Activated B cell treated with CpG ODN at 0.5 μM for 24 hours (primary cell): ENCODE measurements at regions not wholly inside any gene's neighbourhood (a gene's known extent, or its start where the extent isn't known, plus 50 kb on each side); places are given as distances from the start of the nearest gene placed in this dataset.

Experiments
- ATAC-seq: fragments of 200-7000 bp; cut with Tn5 transposase; one replicate; pipeline ENCODE4 v1.10.0; 2021; ENCODE audit warnings: low read depth, mild to moderate bottlenecking, moderate library complexity
- CTCF ChIA-PET: fragments of 350-600 bp; sonication (Branson Sonifier 250); formaldehyde crosslinking; loops from one replicate; lab custom pipeline; 2021; ENCODE audit warnings: antibody characterized with exemption; lab: Charles Lee
- POLR2A ChIA-PET: fragments of 350-600 bp; sonication (Branson Sonifier 250); formaldehyde crosslinking; loops from one replicate; lab custom pipeline; 2021; ENCODE audit warnings: antibody characterized with exemption; lab: Charles Lee
- DNase-seq: peaks from one replicate; pipeline ENCODE4 v3.0.0; 2022
- H3K27ac Mint-ChIP-seq: one replicate; pipeline ENCODE4 v1.8.0; 2020; ENCODE audit warnings: mixed read lengths
- H3K27me3 Mint-ChIP-seq: one replicate; pipeline ENCODE4 v1.8.0; 2021; ENCODE audit warnings: mixed read lengths
- H3K36me3 Mint-ChIP-seq: one replicate; pipeline ENCODE4 v1.8.0; 2021; ENCODE audit warnings: low read depth, mixed read lengths
- H3K4me1 Mint-ChIP-seq: one replicate; pipeline ENCODE4 v1.8.0; 2021; ENCODE audit warnings: mixed read lengths
- H3K4me3 Mint-ChIP-seq: one replicate; pipeline ENCODE4 v1.8.0; 2020; ENCODE audit warnings: mild to moderate bottlenecking, mixed read lengths
- H3K9me3 Mint-ChIP-seq: one replicate; pipeline ENCODE4 v1.8.0; 2020; ENCODE audit warnings: mixed read lengths
- intact Hi-C: fragments of 100-400 bp; cut with micrococcal nuclease; formaldehyde crosslinking; loops from one replicate; pipeline ENCODE4 v1.15.1; 2024
- TF ChIP-seq, protein P1 (sequence below): fragments of 200-600 bp; IDR thresholded peaks from one replicate; pipeline ENCODE4 v1.8.0; 2022; ENCODE audit warnings: antibody characterized with exemption, mild to moderate bottlenecking

DNA sequence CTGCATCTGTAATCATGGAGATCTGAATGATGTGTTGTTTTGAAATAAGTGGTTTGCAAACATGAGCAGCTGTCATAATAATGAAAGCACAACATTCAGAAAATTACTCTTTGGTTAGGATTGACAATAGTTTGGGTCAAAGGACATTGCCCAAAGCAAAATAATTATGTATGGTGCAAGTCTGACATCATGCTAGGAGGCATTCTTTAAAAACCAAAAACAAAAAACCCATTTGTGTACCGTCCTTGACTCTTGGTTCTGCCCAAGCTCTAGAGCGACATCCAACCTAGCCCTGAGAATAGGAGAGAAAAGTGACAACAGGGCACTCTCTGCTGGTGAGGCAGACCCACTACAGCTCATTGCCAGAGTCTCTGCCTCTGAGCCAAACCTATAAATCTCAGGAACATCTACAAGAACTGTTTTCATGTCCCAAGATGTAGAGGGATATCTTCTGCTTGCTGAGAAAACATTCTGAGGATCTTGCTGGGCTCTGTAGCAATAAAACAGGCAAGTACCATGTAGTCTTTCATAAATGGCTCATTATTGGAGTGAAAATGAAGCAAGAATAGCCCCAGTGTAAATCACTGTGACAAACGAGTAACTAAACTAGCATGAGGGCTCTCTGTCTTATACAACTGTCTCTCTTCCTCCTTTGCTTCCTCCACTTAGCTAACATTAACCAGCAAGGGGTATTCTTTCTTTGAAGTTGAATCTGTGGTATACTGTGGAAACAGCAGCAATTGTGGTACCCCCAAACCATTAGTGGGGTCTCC, 266.8 kb upstream of the CXCR4 start:
- CTCF ChIA-PET = interaction anchor here (0.6 to 13.1 kb wide), 41 partner anchors 8 to 1454 kb away, joined by 3 to 298 read pairs (median 3); no protein-coding TSS in a partner anchor
- Mint-ChIP-seq H3K4me1 (peaks cover 50% of the 10 kb centered on the region), H3K4me3 (peak overlapping the region; percentile 33)

GRCh38 chr2:136383167-136383566, 265.2 kb upstream of the CXCR4 start:
- DNase-seq = no peak
- no peak for ATAC-seq
- CTCF ChIA-PET = interaction anchor here (0.6 to 13.1 kb wide), 11 partner anchors 24 to 674 kb away, joined by 3 to 298 read pairs (median 4); no protein-coding TSS in a partner anchor
- no peaks in the 10 kb centered on the region for H3K27me3 Mint-ChIP-seq
- POLR2A ChIA-PET = interaction anchor here (1.3 to 4.4 kb wide), 15 partner anchors 127 to 469 kb away, joined by 3 to 47 read pairs (median 24); partner anchors contain the start of gene CXCR4
- H3K36me3 Mint-ChIP-seq = no peaks in the 10 kb centered on the region
- H3K9me3 Mint-ChIP-seq = no peaks in the 10 kb centered on the region
- intact Hi-C loops = loop anchor here (5.0 kb wide), 1 partner anchor 641 kb away; the partner anchor contains the start of gene UBXN4
- H3K4me3 Mint-ChIP-seq = peak overlapping the region; percentile 66
- H3K4me1 Mint-ChIP-seq = peaks cover 57% of the 10 kb centered on the region
- peak overlapping the region; percentile 94 for H3K27ac Mint-ChIP-seq
- TF ChIP-seq, protein P1, sequence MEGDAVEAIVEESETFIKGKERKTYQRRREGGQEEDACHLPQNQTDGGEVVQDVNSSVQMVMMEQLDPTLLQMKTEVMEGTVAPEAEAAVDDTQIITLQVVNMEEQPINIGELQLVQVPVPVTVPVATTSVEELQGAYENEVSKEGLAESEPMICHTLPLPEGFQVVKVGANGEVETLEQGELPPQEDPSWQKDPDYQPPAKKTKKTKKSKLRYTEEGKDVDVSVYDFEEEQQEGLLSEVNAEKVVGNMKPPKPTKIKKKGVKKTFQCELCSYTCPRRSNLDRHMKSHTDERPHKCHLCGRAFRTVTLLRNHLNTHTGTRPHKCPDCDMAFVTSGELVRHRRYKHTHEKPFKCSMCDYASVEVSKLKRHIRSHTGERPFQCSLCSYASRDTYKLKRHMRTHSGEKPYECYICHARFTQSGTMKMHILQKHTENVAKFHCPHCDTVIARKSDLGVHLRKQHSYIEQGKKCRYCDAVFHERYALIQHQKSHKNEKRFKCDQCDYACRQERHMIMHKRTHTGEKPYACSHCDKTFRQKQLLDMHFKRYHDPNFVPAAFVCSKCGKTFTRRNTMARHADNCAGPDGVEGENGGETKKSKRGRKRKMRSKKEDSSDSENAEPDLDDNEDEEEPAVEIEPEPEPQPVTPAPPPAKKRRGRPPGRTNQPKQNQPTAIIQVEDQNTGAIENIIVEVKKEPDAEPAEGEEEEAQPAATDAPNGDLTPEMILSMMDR = no peak

More for the DNA sequence above, 266.8 kb upstream of the CXCR4 start:
- intact Hi-C loops = loop anchor here (1.0 to 5.0 kb wide), 2 partner anchors 468 to 642 kb away; partner anchors contain the start of gene UBXN4
- TF ChIP-seq, protein P1 = peak; percentile 38
- DNase-seq = no peak
- no peaks in the 10 kb centered on the region for H3K36me3 Mint-ChIP-seq
- POLR2A ChIA-PET = interaction anchor here (0.7 to 4.4 kb wide), 15 partner anchors 74 to 509 kb away, joined by 3 to 45 read pairs (median 8); partner anchors contain the start of genes CXCR4, DARS1 and MCM6
- no peaks in the 10 kb centered on the region for H3K9me3 Mint-ChIP-seq
- H3K27ac Mint-ChIP-seq = peak overlapping the region; percentile 94
- ATAC-seq = peak; percentile 67
- H3K27me3 Mint-ChIP-seq = no peaks in the 10 kb centered on the region

DNA sequence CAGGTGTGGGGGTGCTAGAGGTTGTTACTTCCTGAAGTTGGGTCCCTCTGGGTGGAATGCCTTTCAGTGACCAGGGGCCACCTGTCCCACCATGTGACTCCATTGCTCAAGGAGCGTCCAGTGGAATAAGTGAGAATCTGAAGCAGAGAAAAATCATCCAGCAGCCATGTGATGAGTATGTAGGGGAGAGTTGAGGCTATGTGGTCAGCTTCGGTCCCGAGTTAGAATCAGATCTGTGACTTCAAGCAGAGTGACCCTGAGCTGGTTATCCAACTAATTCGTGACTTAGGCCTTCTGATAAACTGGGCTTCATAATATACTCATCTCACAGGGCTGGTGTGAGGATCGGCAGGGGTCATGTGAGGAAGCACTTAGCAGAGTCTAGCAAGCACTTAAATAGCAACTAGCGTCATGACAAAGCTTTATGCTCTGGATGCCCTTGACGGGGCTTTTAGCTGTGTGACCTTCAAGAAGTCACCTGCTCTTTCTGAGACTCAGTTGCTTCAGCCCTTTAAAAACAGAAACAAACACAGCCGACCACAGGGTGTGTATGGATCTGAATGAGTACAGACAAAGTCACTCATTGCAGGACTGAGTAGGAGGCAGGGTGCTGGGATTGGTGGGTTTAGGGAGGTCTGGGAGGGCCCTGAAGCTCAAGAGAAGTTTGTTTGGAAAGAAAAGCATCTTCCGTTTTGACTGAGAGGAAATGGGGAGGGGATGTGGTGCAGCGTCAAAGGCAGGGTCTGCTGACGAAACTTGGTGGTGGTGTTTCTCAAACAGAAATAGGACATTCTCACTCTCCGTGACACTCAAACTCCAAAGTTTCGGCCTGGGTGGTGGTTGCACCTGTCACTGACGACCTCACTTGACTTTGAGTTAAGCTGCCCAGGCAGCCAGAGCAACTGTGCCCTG, 264.0 kb upstream of the CXCR4 start:
- no peaks in the 10 kb centered on the region for H3K27me3 Mint-ChIP-seq
- intact Hi-C loops = loop anchor here (1.0 to 5.0 kb wide), 6 partner anchors 127 to 640 kb away; partner anchors contain the start of gene UBXN4
- peak overlapping the region; percentile 94 for H3K27ac Mint-ChIP-seq
- H3K4me3 Mint-ChIP-seq = peak overlapping the region; percentile 66
- no peaks in the 10 kb centered on the region for H3K9me3 Mint-ChIP-seq
- DNase-seq = peak; percentile 46
- TF ChIP-seq, protein P1 = no peak
- POLR2A ChIA-PET = interaction anchor here (0.6 to 4.4 kb wide), 30 partner anchors 17 to 549 kb away, joined by 3 to 47 read pairs (median 8); partner anchors contain the start of genes CXCR4, DARS1 and MCM6
- peak; percentile 65 for ATAC-seq
- CTCF ChIA-PET = interaction anchor here (0.6 to 13.1 kb wide), 10 partner anchors 126 to 465 kb away, joined by 3 to 298 read pairs (median 4); no protein-coding TSS in a partner anchor
- no peaks in the 10 kb centered on the region for H3K36me3 Mint-ChIP-seq
- peaks cover 69% of the 10 kb centered on the region for H3K4me1 Mint-ChIP-seq

- CTCF ChIA-PET = interaction anchor here (0.6 to 13.1 kb wide), 8 partner anchors 125 to 465 kb away, joined by 3 to 298 read pairs (median 5); no protein-coding TSS in a partner anchor
- POLR2A ChIA-PET = interaction anchor here (0.5 to 4.4 kb wide), 19 partner anchors 125 to 1450 kb away, joined by 3 to 47 read pairs (median 21); partner anchors contain the start of genes CXCR4, DARS1 and MCM6
These were observed 263.3 kb upstream of the CXCR4 start for GRCh38 chr2:136381245-136381644.

More at GRCh38 chr2:136381245-136381644, 263.3 kb upstream of the CXCR4 start:
- Mint-ChIP-seq H3K4me1 (peaks cover 77% of the 10 kb centered on the region), H3K9me3 (no peaks in the 10 kb centered on the region), H3K4me3 (peak overlapping the region; percentile 66), H3K36me3 (no peaks in the 10 kb centered on the region), H3K27me3 (no peaks in the 10 kb centered on the region), H3K27ac (peak overlapping the region; percentile 94)
- ATAC-seq = no peak
- DNase-seq = no peak
- TF ChIP-seq, protein P1 = no peak
- intact Hi-C loops = loop anchor here (5.0 kb wide), 1 partner anchor 639 kb away; the partner anchor contains the start of gene UBXN4
